ENCODE measurements at regions not wholly inside any gene's neighbourhood (a gene's known extent, or its start where the extent isn't known, plus 50 kb on each side); places are given as distances from the start of the nearest gene placed in this dataset.
"Not testable (repeated sequence)": the region's sequence is repeated elsewhere in the genome, so short reads cannot be mapped to it uniquely, and the experiment has no call there.

DNA sequence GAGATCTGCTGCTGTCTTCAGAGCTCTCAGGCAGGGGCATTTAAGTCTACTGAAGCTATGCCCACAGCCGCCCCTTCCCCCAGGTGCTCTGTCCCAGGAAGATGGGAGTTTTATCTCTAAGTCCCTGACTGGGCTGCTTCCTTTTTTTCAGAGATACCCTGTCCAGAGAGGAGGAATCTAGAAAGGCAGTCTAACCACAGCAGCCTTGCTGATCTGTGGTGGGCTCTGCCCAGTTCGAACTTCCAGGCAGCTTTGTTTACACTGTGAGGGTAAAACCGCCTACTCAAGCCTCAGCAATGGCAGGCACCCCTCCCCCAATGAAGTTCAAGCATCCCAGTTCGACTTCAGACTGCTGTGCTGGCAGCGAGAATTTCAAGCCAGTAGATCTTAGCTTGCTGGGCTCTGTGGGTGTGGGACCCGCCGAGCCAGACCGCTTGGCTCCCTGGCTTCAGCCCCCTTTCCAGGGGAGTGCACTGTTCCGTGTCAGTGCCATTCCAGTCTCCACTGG, 1639.9 kb upstream of the ADGRL3 start:
- not testable (repeated sequence) for TF ChIP-seq EP300 (IDR thresholded peaks at IDR 0.05); POLR2AphosphoS5 (IDR thresholded peaks at IDR 0.05); POLR2A (IDR thresholded peaks at IDR 0.05; ENCODE audit: low read depth)
- TF ChIP-seq, protein P1, sequence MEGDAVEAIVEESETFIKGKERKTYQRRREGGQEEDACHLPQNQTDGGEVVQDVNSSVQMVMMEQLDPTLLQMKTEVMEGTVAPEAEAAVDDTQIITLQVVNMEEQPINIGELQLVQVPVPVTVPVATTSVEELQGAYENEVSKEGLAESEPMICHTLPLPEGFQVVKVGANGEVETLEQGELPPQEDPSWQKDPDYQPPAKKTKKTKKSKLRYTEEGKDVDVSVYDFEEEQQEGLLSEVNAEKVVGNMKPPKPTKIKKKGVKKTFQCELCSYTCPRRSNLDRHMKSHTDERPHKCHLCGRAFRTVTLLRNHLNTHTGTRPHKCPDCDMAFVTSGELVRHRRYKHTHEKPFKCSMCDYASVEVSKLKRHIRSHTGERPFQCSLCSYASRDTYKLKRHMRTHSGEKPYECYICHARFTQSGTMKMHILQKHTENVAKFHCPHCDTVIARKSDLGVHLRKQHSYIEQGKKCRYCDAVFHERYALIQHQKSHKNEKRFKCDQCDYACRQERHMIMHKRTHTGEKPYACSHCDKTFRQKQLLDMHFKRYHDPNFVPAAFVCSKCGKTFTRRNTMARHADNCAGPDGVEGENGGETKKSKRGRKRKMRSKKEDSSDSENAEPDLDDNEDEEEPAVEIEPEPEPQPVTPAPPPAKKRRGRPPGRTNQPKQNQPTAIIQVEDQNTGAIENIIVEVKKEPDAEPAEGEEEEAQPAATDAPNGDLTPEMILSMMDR (IDR thresholded peaks at IDR 0.05), result not testable (repeated sequence)
